T-helper 22 cell (primary cell): ENCODE measurements at regions not wholly inside any gene's neighbourhood (a gene's known extent, or its start where the extent isn't known, plus 50 kb on each side); places are given as distances from the start of the nearest gene placed in this dataset.

Source experiments
- DNase-seq: peaks from one replicate; pipeline ENCODE4 v3.0.0-alpha.2; 2020; ENCODE audit warnings: low read depth

GRCh38 chr1:194241215-194241614, 1054.8 kb upstream of the B3GALT2 start:
- DNase-seq: no peak

DNA sequence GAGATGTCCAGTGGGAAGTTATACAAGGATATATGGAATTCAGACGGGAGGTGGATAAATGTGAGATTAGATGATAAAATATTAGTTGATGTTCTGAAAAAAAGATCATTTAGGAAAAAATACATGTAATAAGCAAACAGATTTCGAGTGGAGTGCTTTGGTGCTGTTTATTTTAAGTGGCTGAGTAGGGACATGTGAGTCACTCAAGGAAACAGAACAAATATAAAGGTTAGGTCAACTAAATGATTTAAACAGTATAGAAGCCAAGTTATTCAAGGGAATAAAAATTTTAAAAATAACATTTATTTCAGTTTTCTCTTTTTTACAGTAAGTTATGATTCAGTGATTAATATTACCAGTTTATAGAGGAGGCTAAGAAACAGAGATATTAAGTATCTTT, 1046.7 kb upstream of the B3GALT2 start:
- no peak for DNase-seq

- no peak for DNase-seq
Measured at GRCh38 chr1:194230351-194231144, 1044.1 kb upstream of the B3GALT2 start.

GRCh38 chr1:194228427-194228826, 1042.0 kb upstream of the B3GALT2 start:
- no peak for DNase-seq

DNA sequence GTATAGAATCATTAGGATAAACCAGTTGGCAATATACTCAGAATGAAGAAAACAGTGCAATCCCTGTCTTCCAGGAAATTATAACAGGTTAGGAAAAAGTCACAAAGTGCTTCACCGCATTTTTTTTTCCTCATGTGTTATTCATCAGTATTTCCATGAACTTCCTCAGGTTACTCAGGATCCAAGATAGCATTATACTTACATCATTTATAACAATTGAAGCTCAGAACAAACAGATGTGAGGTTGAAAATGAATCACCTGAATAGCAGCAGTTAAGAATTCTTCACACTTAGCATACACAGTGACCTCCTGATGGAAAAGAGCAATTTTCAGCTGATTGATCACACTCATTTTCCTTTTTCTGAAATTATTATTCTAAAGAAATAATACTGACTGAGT, 1040.7 kb upstream of the B3GALT2 start:
- DNase-seq: no peak

DNA sequence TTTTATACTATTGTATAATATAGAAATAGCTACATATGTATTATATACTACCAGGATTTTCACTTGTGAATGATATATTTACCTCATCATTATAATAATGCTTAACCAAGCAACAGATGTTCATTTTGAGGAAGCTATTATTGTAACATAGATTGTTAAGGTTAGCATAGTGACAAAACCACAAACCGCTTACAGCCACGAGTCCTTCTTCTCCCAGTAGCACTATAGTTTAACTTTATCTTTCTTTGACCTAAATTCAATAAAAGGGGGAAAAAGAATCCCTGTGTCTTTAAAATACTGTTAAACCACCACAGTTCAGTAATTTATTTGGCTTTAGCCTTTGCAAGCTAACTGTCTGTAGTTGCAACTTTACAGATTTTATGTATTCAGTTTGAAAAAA, 1039.4 kb upstream of the B3GALT2 start:
- DNase-seq: no peak

GRCh38 chr1:194223596-194223995, 1037.2 kb upstream of the B3GALT2 start:
- DNase-seq: no peak

DNA sequence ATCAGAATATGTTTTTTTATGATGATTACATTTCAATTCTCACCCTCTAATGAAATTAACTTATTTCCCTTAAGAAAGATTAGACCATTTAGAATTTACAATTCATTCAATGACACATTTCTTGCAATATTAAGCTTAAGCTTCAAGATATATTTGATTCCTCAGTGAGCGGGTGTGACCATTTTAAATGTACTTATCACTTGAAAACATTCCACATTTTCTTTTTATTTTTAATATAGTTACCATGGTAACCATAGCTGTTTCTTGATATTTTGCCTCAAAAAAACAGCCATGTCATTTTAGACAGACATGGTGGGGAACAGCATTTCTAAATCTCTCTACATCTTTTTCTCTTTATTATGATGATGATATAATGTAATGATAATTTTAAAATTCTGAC, 1029.0 kb upstream of the B3GALT2 start:
- DNase-seq: no peak

DNA sequence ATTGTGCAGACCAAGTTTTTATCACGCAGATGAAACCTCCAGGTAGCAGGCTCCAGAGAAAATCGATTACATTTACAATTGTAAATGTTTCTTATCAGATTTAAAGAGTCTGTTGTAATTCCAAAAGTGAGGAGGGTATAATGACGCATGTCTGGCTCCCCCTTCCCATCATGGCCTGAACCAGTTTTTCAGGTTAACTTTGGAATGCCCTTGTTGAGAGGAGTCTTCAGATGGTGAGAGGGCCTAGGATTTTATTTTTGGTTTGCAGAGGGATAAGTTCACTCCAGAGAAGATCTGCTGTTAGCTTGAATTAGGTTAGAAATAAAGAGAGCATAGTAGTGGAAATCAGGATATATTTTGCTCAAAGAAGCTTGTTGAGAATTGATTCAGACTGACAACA, 1028.3 kb upstream of the B3GALT2 start:
- no peak for DNase-seq

DNA sequence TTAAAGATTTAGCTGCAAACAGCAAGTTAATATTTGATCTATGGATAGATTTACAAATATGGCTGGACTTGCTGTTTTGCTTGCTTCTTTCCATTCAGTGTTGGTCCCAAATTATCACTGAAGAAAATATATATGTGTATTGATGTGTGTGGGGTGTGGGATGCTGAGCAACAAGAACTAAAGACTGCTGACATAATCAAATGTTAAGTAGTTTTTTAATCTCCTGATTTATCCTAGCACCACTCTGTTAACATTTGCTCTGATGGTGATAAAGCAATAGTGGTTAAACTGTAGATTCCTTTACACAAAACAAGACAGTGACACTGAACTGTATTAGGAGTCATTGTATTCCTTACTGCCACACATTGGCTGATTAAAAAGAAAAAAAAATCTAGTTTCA, 1023.5 kb upstream of the B3GALT2 start:
- no peak for DNase-seq

DNA sequence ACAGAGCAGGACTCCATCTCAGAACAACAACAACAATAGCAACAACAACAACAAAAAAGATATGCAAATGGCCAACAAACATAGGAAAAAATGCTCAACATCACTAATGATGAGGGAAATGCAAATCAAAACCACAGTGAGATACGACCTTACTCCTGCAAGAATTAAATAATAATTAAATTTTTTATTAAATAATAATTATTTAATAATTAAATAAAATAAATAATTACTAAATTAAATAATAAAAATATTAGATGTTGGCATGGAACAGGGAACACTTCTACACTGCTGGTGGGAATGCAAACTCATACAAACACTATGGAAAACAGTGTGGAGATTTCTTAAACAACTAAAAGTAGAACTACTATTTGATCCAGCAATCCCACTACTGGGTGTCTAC, 1022.3 kb upstream of the B3GALT2 start:
- no peak for DNase-seq

DNA sequence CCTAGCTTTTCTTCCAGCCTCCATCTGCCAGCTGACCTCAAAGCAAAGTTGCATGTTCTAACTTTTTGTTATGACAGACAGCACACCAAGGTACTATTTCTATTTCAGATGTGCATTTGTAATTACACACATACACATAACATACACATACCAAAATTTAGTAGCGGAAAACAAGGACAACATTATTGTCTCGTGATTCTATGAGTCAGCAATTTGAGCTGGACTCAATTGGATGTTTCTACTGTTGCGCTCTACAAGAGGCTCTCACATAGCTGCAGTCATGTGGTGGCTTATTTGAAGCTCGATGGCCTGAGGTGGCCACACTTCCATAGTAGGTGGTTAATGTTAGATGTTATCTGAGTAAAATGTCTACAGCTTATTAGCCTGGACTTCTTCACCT, 1010.1 kb upstream of the B3GALT2 start:
- DNase-seq: no peak

GRCh38 chr1:194194724-194195123, 1008.3 kb upstream of the B3GALT2 start:
- no peak for DNase-seq

DNA sequence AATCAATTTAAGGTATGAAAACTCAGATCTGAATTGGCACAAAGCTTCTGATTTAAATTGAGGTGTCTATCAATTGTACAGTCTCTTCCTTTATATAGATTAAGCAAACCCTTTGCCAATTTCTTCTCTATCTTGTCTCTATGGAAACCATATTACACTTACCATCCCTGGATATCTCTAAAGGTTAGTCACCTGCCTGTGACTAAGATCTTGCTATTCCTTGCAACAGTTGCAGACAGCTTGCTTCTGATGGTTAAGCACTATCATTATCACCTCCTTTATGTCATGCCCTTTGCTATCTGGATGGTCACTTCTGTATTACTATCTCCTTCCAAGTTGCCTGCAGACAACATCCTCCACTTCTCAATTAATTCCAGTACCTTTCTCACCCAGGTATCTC, 998.6 kb upstream of the B3GALT2 start:
- DNase-seq: no peak

DNA sequence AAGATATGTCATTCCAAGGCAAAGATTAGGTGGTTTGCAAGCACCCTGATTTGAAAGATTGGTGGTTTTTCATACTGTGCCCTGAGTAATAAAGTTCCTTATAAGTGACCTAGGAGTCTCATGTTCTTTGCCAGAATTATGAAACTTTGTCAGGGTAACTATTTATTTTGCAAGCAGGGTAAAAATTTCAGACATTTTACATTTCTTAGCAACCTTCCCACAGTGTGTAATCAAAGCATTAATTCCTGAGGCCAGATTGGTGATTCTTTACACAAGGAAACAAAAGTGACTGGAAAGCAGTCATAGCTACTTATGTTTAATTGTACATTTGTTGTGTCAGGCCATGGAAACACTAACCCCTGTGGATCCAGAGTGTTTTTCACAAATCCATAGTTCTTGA, 998.0 kb upstream of the B3GALT2 start:
- DNase-seq: no peak

DNA sequence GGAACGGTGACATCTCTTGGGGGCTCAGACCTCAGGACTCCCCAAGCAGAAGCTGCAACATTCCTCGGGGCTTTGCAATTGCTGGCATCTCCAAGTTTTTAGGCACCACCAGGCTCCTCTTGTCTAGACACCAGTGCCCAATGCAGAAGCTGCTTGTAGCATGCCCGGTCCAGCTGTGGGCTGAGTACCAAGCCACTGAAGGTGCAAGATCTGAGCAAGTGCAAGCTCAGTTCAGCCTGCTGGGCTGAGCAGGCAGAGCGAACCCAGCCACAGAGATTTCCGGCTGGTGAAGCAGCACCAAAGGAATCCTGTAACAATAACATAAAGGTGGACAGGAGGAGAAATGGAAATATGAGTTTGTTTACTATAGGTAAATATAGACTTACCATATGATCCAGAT, 995.4 kb upstream of the B3GALT2 start:
- no peak for DNase-seq

GRCh38 chr1:194176212-194176611, 989.8 kb upstream of the B3GALT2 start:
- no peak for DNase-seq

DNA sequence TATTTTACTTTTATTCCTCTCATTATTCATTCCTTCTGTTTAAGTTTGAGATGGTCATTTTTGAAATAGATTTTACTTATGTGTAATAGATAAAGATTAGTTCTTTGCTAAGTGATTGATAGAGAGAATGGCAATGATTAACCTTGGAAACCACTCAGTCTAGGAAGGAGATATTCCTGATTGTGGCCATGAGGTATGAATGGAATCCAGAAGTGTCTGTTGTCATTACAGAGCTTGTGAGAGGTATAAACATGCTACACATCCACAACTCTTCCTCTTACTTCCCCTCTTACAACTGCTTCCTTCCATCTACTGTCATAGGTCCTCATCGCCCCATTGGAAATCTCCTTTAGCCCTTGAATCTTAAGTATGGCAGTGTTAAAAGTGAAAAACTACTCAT, 988.8 kb upstream of the B3GALT2 start:
- no peak for DNase-seq

DNA sequence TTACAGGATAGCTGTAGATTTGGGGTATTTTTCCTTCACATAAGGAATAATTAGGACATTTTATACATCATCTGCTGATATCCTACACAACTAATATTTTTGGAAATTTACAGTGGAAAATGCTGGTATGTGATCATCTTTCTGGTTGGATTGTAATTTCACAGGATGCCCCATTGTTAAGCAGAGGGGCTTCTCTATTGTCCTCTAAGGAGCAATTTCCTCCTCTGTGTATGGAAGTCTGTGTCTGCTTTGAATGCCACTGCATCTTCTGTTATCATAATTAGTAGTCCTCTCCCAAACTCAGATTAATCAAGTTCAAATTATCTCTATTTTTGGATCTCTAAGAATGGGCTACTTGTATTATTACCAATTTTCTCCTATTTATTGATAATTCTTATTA, 988.1 kb upstream of the B3GALT2 start:
- no peak for DNase-seq

DNA sequence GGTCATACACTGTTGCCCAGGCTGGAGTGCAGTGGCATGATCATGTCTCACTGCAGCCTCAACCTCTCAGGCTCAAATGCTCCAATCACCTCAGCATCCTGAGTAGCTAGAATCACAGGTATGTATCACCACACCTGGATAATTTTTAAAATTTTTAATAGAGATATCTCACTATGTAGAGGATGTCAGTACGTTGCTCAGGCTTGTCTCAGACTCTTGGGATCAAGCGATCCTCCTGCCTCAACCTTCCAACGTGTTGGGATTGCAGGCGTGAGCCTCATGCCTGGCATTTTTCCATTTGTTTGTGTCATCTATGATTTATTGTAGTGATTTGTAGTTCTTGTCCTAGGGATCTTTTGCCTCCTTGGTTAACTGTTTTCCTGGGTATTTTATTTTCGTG, 985.2 kb upstream of the B3GALT2 start:
- DNase-seq: no peak

- no peak for DNase-seq
Measured at GRCh38 chr1:194167956-194168640, 981.7 kb upstream of the B3GALT2 start.

- DNase-seq: no peak
Measured at GRCh38 chr1:194164755-194165154, 978.3 kb upstream of the B3GALT2 start.

DNA sequence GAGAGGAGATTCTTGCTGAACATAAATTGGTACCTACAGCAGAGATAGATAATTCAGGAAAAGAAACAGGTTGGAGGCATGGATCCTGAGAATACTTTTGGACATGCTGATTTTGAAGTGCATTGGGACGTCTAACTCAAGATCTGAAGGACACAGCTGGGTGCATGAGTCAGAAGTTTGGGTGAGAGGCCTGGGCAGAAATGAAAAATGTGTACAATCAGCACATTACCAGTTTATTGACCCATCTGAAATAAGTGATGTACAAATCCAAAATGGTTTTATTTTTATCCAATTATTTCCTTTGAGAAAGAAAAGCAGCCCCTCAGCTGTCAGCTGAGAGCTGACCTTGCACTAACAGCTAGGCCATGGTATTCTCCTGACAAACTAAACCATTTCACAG, 975.2 kb upstream of the B3GALT2 start:
- DNase-seq: no peak

GRCh38 chr1:194159941-194160340, 973.5 kb upstream of the B3GALT2 start:
- DNase-seq: no peak
